NCI-H2196 (cell line): ENCODE measurements at regions not wholly inside any gene's neighbourhood (a gene's known extent, or its start where the extent isn't known, plus 50 kb on each side); places are given as distances from the start of the nearest gene placed in this dataset.

Experiments
- DNase-seq: peaks from one replicate; lab custom pipeline; 2025; ENCODE audit not compliant: unreplicated experiment; lab: John Stamatoyannopoulos, UW

GRCh38 chr20:51220293-51220706 lies 197.4 kb upstream of the KCNG1 start:
- peak; percentile 17 for DNase-seq

GRCh38 chr20:51219544-51219943 lies 196.6 kb upstream of the KCNG1 start:
- no peak for DNase-seq

DNA sequence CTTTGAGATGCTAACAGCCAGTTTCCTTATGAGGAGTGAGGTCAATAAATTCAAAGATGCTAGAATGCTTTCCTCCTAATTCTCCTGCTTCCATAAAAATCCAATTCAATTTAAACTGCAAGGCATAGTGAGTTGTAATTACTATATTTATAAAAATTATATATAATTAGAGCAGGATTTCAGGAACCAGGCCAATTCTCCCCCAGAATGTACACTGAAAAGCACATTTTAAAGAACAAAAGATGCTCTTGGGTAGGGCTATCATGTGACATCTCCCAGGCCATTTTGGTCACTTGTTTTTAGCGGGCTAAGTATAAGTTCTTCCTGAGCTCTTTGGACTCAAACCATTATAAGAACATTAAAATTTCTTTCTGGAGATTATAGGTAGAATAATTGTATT lies 195.7 kb upstream of the KCNG1 start:
- DNase-seq = no peak

- DNase-seq = no peak
Observed at GRCh38 chr20:51217347-51218045, 194.6 kb upstream of the KCNG1 start.

DNA sequence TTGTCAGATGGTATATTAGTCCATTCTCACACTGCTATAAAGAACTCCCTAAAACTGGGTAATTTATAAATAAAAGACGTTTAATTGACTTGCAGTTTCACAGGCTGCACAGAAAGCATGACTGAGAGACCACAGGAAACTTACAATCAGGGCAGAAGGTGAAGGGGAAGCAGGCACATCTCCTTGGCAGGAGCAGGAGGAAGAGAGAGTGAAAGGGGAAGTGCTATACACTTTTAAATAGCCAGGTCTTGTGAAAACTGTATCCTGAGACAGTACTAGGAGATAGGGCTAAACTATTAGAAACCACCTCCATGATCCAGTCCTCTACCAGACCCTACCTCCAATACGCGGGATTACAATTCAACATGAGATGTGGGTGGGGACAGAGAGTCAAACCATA lies 193.9 kb upstream of the KCNG1 start:
- DNase-seq = no peak

DNA sequence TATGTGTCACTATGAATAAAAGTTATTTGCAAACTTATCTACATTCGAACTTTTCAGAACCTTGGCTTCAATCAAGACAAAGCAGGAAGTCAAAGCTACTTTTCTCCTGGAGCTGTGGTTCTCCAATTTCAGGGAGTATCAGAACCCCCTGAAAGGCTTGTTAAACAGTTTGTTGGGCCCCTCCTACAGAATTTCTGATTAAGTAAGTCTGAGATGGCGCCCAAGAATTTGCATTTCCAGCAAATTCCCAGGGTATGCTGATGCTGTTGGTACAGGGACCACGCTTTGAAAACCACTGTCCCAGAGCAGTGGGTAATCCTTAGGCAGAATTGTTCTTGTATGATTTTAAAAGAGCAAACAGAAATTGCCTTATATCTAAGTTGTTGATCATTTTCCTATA lies 189.9 kb upstream of the KCNG1 start:
- no peak for DNase-seq

- no peak for DNase-seq
Observed at GRCh38 chr20:51211191-51211590, 188.3 kb upstream of the KCNG1 start.

- no peak for DNase-seq
Observed at GRCh38 chr20:51210084-51210483, 187.2 kb upstream of the KCNG1 start.

DNA sequence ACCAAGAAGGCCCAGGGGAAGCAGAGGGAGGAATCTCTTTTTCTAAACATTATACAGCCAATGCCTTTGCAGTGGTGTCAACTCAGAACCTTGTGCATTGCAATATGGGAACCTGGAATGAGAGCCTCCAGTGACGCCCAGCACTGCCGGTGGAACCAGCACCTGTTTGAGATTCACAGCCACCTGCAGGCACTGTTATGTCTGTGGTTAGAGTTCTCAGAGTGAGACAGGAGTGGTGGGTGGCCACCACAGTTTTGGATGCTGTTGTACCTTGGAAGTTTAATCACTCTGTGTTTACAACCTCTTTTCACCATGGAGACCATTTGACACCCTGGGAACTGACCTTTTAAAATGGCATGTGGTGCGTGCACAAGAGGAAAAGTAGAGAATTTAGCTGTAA lies 185.3 kb upstream of the KCNG1 start:
- DNase-seq = no peak

DNA sequence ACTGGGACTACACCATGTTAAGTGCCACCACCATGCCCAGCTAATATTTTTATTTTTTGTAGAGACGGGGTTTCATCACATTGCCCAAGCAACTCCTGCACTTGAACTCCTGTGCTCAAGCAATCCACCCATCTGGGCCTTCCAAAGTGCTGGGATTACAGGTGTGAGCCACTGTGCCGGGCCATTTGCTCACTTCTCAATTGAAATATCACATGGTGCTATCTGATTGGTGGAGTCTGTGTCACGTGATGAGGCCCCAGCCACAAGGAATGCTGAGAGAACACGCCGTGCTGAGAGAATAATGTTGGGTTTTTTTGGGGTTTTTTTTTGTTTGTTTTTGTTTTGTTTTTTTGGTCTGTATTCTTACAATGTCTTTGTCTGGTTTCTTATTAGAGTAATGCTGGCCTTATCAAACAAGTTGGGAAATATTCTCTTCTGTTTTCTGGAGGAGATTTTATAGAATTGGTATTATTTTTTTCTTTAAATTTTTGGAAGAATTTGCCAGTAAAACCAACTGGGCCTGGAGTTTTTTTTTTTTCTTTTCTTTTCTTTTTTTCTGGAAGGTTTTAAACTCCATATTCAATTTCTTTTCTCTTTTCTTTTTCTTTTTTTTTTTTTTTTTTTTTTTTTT lies 183.2 kb upstream of the KCNG1 start:
- DNase-seq = no peak

DNA sequence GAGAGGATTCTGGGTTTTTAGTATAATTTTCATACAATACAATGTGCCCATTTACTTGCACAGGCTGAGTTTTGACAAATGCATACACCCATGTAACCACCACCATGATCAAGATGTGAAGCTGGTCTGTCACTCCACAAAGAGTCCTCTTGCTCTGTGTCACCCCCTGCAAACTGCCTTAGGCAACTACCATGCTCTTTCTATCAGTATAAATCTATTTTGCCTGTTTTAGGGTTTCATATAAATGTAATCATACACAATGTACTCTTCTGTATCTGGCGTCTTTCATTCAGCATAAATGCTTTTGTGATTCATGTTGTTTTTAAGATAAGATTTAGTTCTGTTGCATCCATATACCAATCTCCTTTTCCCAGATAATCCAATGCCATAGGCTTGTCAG lies 181.9 kb upstream of the KCNG1 start:
- DNase-seq = no peak

- DNase-seq = no peak
Observed at GRCh38 chr20:51204051-51204715, 181.3 kb upstream of the KCNG1 start.

DNA sequence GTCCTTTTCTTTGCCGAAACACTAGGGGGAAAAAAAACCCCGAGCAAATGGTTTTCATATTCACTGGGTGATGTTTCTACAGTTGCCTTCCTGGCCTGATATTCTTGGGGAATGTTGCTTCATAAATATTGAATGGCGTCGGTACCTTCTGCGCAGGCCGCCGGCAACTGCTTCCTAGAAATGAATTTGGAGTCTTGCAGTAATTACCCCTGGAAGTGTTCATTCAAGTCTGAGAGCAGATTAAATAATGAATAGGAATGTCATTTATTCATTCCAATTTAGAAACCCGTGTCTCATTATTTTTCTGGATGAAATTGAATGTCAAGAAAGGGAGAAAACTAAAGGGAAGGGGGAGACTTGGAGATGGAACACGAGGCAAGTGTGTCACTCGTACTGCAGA lies 179.4 kb upstream of the KCNG1 start:
- no peak for DNase-seq

GRCh38 chr20:51199920-51200319 lies 177.0 kb upstream of the KCNG1 start:
- no peak for DNase-seq

GRCh38 chr20:51198876-51199523 lies 176.1 kb upstream of the KCNG1 start:
- DNase-seq = no peak

DNA sequence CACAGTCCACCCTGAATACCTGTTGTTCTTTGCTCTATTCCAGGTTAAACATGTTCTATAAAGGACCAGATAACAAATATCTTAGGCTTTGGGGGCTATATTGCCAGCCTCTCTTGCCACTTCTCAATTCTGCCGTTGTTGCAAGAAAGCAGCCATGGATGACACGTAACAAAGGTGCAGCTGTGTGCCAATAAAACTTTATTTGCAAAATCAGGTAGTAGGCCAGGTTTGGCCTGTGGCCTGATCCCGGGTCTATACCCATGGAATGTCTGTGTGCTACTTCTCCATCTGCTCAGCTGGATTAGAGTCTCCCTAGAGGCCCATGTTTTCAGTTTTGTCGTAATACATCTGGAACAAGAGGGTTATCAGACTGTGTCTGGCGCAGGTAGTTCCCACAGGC lies 175.3 kb upstream of the KCNG1 start:
- DNase-seq = no peak

DNA sequence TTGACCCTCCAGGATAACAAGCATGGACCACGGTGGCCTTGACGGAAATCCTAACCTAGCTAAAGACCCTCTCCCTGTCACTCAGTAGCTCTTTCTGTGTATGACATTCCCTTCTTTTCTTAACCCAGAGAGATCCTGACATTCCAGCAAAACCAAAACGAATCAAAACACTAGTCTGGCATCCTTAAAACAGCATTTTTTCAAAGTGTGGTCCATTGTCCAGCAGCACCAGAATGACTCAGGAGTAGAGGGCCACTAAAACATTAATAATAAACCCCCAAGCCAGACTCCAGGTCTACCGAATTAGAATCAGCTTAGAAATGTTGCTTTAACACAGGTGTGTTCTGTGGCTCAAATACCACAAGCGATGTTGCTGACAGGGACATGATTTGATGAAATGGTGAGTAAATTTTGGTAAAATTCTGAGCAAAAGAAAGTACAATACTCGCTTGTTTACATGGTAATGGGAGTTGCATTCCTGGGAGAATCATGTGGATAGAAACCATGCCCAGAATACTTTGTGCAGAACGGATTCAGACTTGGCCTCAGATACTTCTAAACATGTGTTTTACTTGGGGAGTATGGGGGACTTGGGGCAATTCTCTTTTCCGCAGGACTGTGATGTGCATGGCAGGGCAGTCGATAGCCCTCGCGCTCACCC lies 174.2 kb upstream of the KCNG1 start:
- no peak for DNase-seq

DNA sequence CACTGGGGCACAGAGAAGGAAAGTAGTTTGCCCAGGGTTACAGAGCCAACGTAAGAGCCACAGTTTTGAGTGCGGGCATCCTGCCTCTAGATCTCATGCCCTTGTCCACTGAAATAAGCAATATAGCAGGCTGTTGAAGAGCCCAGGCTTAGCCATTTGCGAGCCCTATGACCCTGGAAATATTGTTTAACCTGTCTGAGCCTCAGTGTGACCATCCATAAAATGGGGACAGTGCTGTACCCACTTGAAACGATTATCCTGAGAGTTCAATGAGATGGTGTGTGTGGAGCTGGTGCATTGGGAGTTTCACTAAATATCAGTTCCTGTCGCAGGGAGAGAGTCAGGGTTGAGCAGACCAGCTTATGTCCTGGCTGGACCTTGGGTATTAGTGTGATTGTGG lies 173.1 kb upstream of the KCNG1 start:
- DNase-seq = no peak

DNA sequence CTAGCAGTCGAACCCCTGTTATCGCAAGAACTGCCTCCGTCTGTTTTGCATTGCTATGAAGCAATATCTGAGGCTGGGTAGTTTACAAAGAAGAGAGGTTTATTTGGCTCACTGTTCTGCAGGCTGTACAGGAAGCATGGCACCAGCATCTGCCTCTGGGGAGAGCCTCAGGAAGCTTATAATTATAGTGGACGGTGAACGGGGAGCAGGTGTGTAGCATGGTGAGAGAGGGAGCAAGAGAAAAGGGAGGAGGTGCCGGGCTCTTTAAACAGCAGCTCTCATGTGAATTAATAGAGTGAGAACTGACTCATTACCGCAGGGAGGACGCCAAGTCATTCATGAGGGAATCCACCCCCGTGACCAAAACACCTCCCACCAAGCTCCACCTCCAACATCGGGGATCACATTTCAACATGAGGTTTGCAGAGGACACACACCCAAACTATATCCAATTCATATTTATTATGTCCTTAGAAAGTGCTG lies 172.6 kb upstream of the KCNG1 start:
- DNase-seq = no peak

DNA sequence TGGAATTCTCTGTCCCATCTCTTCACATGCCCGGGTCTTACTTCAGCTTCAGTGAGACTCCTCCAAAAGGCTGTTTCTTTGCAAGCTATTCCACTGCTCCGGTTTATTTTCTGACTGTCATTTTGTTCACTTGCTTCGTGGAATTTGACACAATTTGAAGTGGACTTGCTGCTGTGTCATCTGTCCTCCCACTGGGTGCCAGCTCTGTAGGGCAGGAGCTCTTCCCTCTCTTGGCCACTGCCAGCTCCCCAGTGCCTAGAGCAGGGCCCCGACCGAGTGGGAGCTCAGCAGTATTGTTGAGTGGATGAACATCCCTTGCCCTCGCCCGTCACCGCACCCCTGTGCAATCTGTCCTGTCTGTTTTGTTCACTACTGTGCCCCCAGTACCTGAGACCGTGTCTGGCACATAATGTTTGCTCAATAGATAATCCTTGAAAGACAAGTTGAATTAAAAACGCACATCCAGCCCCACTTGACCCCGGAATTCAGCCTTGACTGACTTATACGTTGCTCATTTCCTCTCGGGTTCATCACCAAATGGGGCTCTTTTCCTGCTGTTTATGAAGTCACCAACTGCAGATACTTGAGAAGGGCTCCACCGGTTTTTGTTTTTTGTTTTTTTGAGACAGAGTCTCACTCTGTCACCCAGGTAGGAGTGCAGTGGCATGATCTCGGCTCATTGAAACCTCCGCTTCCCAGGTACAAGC lies 170.3 kb upstream of the KCNG1 start:
- DNase-seq = no peak

DNA sequence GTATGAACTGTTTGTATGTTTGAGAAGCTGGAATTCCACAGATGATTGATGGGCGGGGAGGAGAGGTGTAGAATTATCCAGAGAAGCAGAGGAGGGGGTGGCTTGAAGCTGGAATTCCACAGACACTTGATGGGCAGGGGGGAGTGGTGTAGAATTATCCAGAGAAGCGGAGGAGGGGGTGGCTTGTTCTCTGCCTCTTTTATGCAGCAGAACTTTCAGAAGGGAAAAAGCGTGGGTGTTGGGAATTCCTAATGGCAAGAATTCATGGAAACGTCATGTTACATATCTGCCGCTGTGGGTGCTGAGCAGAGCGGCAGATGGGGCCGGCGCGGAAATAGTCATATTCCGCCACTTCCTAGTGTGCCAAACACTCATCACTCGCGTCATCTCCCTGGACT lies 167.9 kb upstream of the KCNG1 start:
- DNase-seq = no peak
